K562 (cell line): ENCODE measurements at regions not wholly inside any gene's neighbourhood (a gene's known extent, or its start where the extent isn't known, plus 50 kb on each side); places are given as distances from the start of the nearest gene placed in this dataset.

Experiments used
- ATAC-seq: fragments of 200-7000 bp; cut with Tn5 transposase; 3 replicates; pipeline ENCODE4 v1.9.1; 2020; ENCODE audit warnings: moderate library complexity
- BruUV-seq: library from RNA; stranded (reverse); fragments of 400-500 nt; replicated peaks from 2 replicates; lab custom pipeline; 2021; lab: Mats Ljungman, UMichigan
- CTCF ChIA-PET: fragments of 300-600 bp; formaldehyde crosslinking; extraction: SDS; loops from one replicate; lab custom pipeline; 2021; ENCODE audit warnings: low intra/inter-chr PET ratio; lab: Yijun Ruan, JAX
- POLR2A ChIA-PET: fragments of 300-600, 350-650 bp; sonication (Branson Sonifier 250); formaldehyde crosslinking; extraction: SDS; loops from one replicate; lab custom pipeline; 2021; ENCODE audit warnings: antibody characterized with exemption, inconsistent platforms; lab: Yijun Ruan, JAX
- DNase-seq, 4 experiments: peaks; one replicate each; pipeline versions ENCODE4 v3.0.0 to v3.0.0-alpha.2; 2011 to 2018; ENCODE audit warnings: low spot score in 3 of 4, mixed read lengths in 3 of 4; ENCODE audit errors: extremely low read depth in 1 of 4
- FAIRE-seq: peaks from 2 replicates; lab custom pipeline; 2011; peaks lifted over from hg19 to GRCh38; lab: Jason Lieb, UNC
- H2AFZ ChIP-seq: 2 replicates; pipeline ENCODE4 v1.6.0; 2011; ENCODE audit warnings: low read depth, low read length, control low read depth, inconsistent platforms
- H3K27ac ChIP-seq: fragments of 200-600 bp; 3 replicates; pipeline ENCODE4 v1.8.0; 2011; ENCODE audit warnings: low read depth, mild to moderate bottlenecking, control low read depth, inconsistent platforms, low read length, moderate library complexity, mixed read lengths; ENCODE audit errors: extremely low read depth
- H3K27me3 ChIP-seq, 2 experiments: fragments of 300-600 bp in 1 of 2; 2 replicates in 1 of 2; 3 replicates in 1 of 2; pipeline versions ENCODE4 v1.6.0 to v1.8.0; 2011; ENCODE audit warnings: inconsistent platforms in 2 of 2, low read length in 2 of 2, mild to moderate bottlenecking in 1 of 2, mixed read lengths in 1 of 2, moderate library complexity in 1 of 2; ENCODE audit not compliant: control insufficient read depth in 2 of 2, insufficient read depth in 2 of 2
- H3K36me3 ChIP-seq: fragments of 300-600 bp; 3 replicates; pipeline ENCODE4 v1.8.0; 2011; ENCODE audit warnings: mild to moderate bottlenecking, low read length, inconsistent platforms; ENCODE audit not compliant: control insufficient read depth, insufficient read depth
- H3K4me1 ChIP-seq, 2 experiments: fragments of 200-600 bp in 1 of 2; replicated peaks in 1 of 2; 2 replicates in 1 of 2; 3 replicates in 1 of 2; pipeline versions ENCODE4 v1.5.1 to v1.8.0; 2011; ENCODE audit warnings: inconsistent platforms in 2 of 2, low read length in 2 of 2, mild to moderate bottlenecking in 1 of 2, mixed read lengths in 1 of 2, moderate library complexity in 1 of 2; ENCODE audit not compliant: control insufficient read depth in 2 of 2, insufficient read depth in 2 of 2
- H3K4me2 ChIP-seq: 2 replicates; pipeline ENCODE4 v1.6.1; 2011; ENCODE audit warnings: low read length, control low read depth, inconsistent platforms, mixed read lengths; ENCODE audit not compliant: insufficient read depth
- H3K4me3 ChIP-seq: fragments of 200-600 bp; sonication (generic), shearing (Covaris generic); 2 replicates; pipeline ENCODE4 v1.5.1; 2016; ENCODE audit warnings: control low read depth, inconsistent platforms
- H3K79me2 ChIP-seq: fragments of 200-600 bp; 3 replicates; pipeline ENCODE4 v1.8.0; 2011; ENCODE audit warnings: low read length, inconsistent platforms; ENCODE audit not compliant: control insufficient read depth, insufficient read depth
- H3K9ac ChIP-seq, 2 experiments: 2 replicates each; pipeline versions ENCODE4 v1.6.0 to v1.6.1; 2011; ENCODE audit warnings: low read depth in 2 of 2, low read length in 2 of 2, control low read depth in 1 of 2, inconsistent platforms in 1 of 2, mild to moderate bottlenecking in 1 of 2, mixed read lengths in 1 of 2; ENCODE audit not compliant: insufficient read depth in 1 of 2
- H3K9me1 ChIP-seq: one replicate; pipeline ENCODE4 v1.6.0; 2011; ENCODE audit warnings: inconsistent platforms, mild to moderate bottlenecking, low read length, moderate library complexity; ENCODE audit not compliant: control insufficient read depth, insufficient read depth
- H3K9me3 ChIP-seq: replicated peaks from 2 replicates; pipeline ENCODE4 v1.5.1; 2011; ENCODE audit warnings: low read depth, low read length, inconsistent platforms; ENCODE audit not compliant: control insufficient read depth, insufficient read depth
- H4K20me1 ChIP-seq: replicated peaks from 2 replicates; pipeline ENCODE4 v1.6.1; 2011; ENCODE audit warnings: low read length, inconsistent platforms, mixed read lengths; ENCODE audit not compliant: control insufficient read depth, insufficient read depth
- ATF2 ChIP-seq: sonication (generic); formaldehyde crosslinking; IDR thresholded peaks from 2 replicates; pipeline ENCODE4 v1.8.1; 2022; ENCODE audit warnings: missing genetic modification reagents
- CBFB ChIP-seq: sonication (generic); formaldehyde crosslinking; IDR thresholded peaks from 2 replicates; pipeline ENCODE4 v1.4.0; 2020; ENCODE audit warnings: mild to moderate bottlenecking, missing genetic modification reagents
- DACH1 ChIP-seq: fragments of 450-650 bp; IDR thresholded peaks from 2 replicates; pipeline ENCODE4 v1.6.1; 2018; ENCODE audit not compliant: partially characterized antibody
- DNMT1 ChIP-seq: fragments of 450-650 bp; IDR thresholded peaks from 2 replicates; pipeline ENCODE4 v1.6.1; 2016; ENCODE audit warnings: antibody characterized with exemption, mild to moderate bottlenecking
- E2F1 ChIP-seq: sonication (generic); formaldehyde crosslinking; IDR thresholded peaks from 2 replicates; pipeline ENCODE4 v1.8.1; 2023; ENCODE audit warnings: mild to moderate bottlenecking, missing genetic modification reagents, moderate library complexity
- OTX1 ChIP-seq: fragments of 450-650 bp; formaldehyde crosslinking; IDR thresholded peaks from 2 replicates; pipeline ENCODE4 v1.4.0; 2022; ENCODE audit warnings: mild to moderate bottlenecking
- U2AF2 ChIP-seq: fragments of 200-400 bp; formaldehyde crosslinking; optimal IDR thresholded peaks from 2 replicates; pipeline ENCODE3; 2017; ENCODE audit warnings: low read depth, mild to moderate bottlenecking, low read length
- ZNF311 ChIP-seq: fragments of 250-450 bp; sonication (Bioruptor Pico); IDR thresholded peaks from 2 replicates; pipeline ENCODE4 v1.4.0; 2020; ENCODE audit warnings: mild to moderate bottlenecking, moderate library complexity
- ZNF780A ChIP-seq: fragments of 250-450 bp; sonication (Bioruptor Pico); IDR thresholded peaks from 2 replicates; pipeline ENCODE4 v1.5.0; 2021; ENCODE audit warnings: mild to moderate bottlenecking
- WGBS: fragments of 100-300 bp; shearing (Covaris generic); methylation state at CpG from one replicate; pipeline ENCODE4 v1.1.6; 2016; ENCODE audit warnings: low coverage, mixed read lengths; ENCODE audit not compliant: insufficient coverage; ENCODE audit errors: missing lambda C conversion rate; 5-methylcytosine and 5-hydroxymethylcytosine counted together
- in situ Hi-C: fragments of 300-500 bp; cut with MboI; formaldehyde crosslinking; loops from 4 replicates; pipeline ENCODE4 v1.15.0; 2018; ENCODE audit warnings: inconsistent platforms, mixed read lengths
- intact Hi-C: fragments of 100-400 bp; cut with micrococcal nuclease; formaldehyde crosslinking; loops from 2 replicates; pipeline ENCODE4 v1.14.2; 2022
- TF ChIP-seq, protein P1 (sequence below): fragments of 250-450 bp; sonication (Bioruptor Pico); IDR thresholded peaks from 2 replicates; pipeline ENCODE4 v1.5.0; 2021

- TF ChIP-seq ZNF311 (no peak), DNMT1 (no peak), U2AF2 (no peak), E2F1 (CRISPR knock-in tag) (no peak), CBFB (CRISPR knock-in tag) (no peak), ATF2 (CRISPR knock-in tag) (no peak)
These were observed 94.7 kb upstream of the AHI1 start (continued) for GRCh38 chr6:135592276-135592675.

DNA sequence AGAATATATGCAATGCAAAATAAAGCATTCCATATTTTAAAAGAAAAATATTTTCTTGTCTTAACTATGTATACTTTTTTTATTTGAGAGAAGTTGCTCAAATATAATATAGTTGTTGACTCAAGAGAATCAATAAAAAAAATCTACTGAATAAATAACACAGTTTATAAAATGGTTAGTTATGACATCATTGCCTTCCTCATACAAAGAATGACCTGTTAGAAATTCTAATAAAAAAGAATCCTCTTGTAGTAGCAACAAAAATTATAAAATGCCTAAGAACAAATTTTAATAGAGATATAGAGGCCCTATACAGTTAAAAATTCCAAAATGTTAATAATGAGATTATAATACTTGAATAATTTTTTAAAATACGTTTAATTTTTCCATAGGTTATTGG is 96.5 kb upstream of the AHI1 start:
- H4K20me1 ChIP-seq = no peaks in the 10 kb centered on the region
- H3K36me3 ChIP-seq = no peaks in the 10 kb centered on the region
- no peaks in the 10 kb centered on the region for H3K4me1 ChIP-seq
- no peak overlapping the region for H3K4me2 ChIP-seq
- BruUV-seq = no TSS peak
- FAIRE-seq = no peak
- no peaks in the 10 kb centered on the region for H3K27me3 ChIP-seq
- ChIA-PET POLR2A (interaction anchor here (0.6 kb wide), 1 partner anchor 40 kb away, joined by 3 read pairs; no protein-coding TSS in a partner anchor), CTCF (no interaction called here)
- intact Hi-C loops (no loop called here), in situ Hi-C loops (no loop called here)
- no peaks in the 10 kb centered on the region for H3K9me1 ChIP-seq
- no peaks in the 10 kb centered on the region for H3K79me2 ChIP-seq
- H3K9me3 ChIP-seq = no peaks in the 10 kb centered on the region
- TF ChIP-seq ZNF780A (CRISPR knock-in tag) (no peak), DACH1 (no peak), OTX1 (no peak)
- TF ChIP-seq, protein P1, sequence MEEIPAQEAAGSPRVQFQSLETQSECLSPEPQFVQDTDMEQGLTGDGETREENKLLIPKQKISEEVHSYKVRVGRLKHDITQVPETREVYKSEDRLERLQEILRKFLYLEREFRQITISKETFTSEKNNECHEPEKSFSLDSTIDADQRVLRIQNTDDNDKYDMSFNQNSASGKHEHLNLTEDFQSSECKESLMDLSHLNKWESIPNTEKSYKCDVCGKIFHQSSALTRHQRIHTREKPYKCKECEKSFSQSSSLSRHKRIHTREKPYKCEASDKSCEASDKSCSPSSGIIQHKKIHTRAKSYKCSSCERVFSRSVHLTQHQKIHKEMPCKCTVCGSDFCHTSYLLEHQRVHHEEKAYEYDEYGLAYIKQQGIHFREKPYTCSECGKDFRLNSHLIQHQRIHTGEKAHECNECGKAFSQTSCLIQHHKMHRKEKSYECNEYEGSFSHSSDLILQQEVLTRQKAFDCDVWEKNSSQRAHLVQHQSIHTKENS (CRISPR knock-in tag) = no peak
- H3K27ac ChIP-seq = no peak overlapping the region
- ATAC-seq = no peak
- WGBS = 0% methylated on average over 1 of the region's 1 CpG
- no peak overlapping the region for H3K4me3 ChIP-seq
- DNase-seq = no peak
- no peak overlapping the region for H3K9ac ChIP-seq
- no peak overlapping the region for H2AFZ ChIP-seq
